GM06990 (cell line): ENCODE measurements at regions not wholly inside any gene's neighbourhood (a gene's known extent, or its start where the extent isn't known, plus 50 kb on each side); places are given as distances from the start of the nearest gene placed in this dataset.

Source experiments
- DNase-seq: peaks from one replicate; pipeline ENCODE4 v3.0.0-alpha.2; 2011; ENCODE audit not compliant: insufficient read length; ENCODE audit errors: extremely low read depth
- H3K27me3 ChIP-seq: replicated peaks from 2 replicates; pipeline ENCODE4 v1.6.0; 2011; ENCODE audit warnings: low read length; ENCODE audit not compliant: control insufficient read depth, insufficient read depth
- H3K36me3 ChIP-seq: 2 replicates; pipeline ENCODE4 v1.5.1; 2011; ENCODE audit warnings: low read length; ENCODE audit not compliant: control insufficient read depth, insufficient read depth
- H3K4me3 ChIP-seq: replicated peaks from 2 replicates; pipeline ENCODE4 v1.5.1; 2011; ENCODE audit warnings: low read depth, mild to moderate bottlenecking, control low read depth, low read length
- CTCF ChIP-seq: IDR thresholded peaks from 2 replicates; pipeline ENCODE4 v1.5.1; 2011; ENCODE audit warnings: low read length, control low read depth, mild to moderate bottlenecking, inconsistent platforms; ENCODE audit not compliant: insufficient read depth, poor library complexity, severe bottlenecking

GRCh38 chr12:43114316-43114715 lies 437.7 kb downstream of the ADAMTS20 start:
- Histone ChIP-seq H3K36me3 (no peaks in the 10 kb centered on the region), H3K4me3 (no peak overlapping the region), H3K27me3 (no peaks in the 10 kb centered on the region)
- DNase-seq: no peak
- no peak for TF ChIP-seq CTCF

- no peak for DNase-seq
- no peak for TF ChIP-seq CTCF
- H3K27me3 ChIP-seq: no peaks in the 10 kb centered on the region
- no peaks in the 10 kb centered on the region for H3K36me3 ChIP-seq
- no peak overlapping the region for H3K4me3 ChIP-seq
Observed at GRCh38 chr12:43113616-43114015, 438.4 kb downstream of the ADAMTS20 start.

- Histone ChIP-seq H3K4me3 (no peak overlapping the region), H3K27me3 (no peaks in the 10 kb centered on the region), H3K36me3 (no peaks in the 10 kb centered on the region)
- no peak for DNase-seq
- no peak for TF ChIP-seq CTCF
Observed at GRCh38 chr12:43113135-43113534, 438.9 kb downstream of the ADAMTS20 start.

GRCh38 chr12:43112101-43112920 lies 439.7 kb downstream of the ADAMTS20 start:
- no peaks in the 10 kb centered on the region for H3K27me3 ChIP-seq
- H3K4me3 ChIP-seq: no peak overlapping the region
- no peaks in the 10 kb centered on the region for H3K36me3 ChIP-seq
- TF ChIP-seq CTCF: no peak
- no peak for DNase-seq

- H3K27me3 ChIP-seq: no peaks in the 10 kb centered on the region
- no peaks in the 10 kb centered on the region for H3K36me3 ChIP-seq
- no peak for TF ChIP-seq CTCF
- DNase-seq: no peak
- H3K4me3 ChIP-seq: no peak overlapping the region
Observed at GRCh38 chr12:43111608-43112007, 440.4 kb downstream of the ADAMTS20 start.
